Fibroblast of lung (primary cell): ENCODE measurements at regions not wholly inside any gene's neighbourhood (a gene's known extent, or its start where the extent isn't known, plus 50 kb on each side); places are given as distances from the start of the nearest gene placed in this dataset.

Experiments
- EZH2 ChIP-seq: IDR thresholded peaks from 2 replicates; pipeline ENCODE4 v1.5.1; 2012; ENCODE audit warnings: low read length, control low read depth, mild to moderate bottlenecking; ENCODE audit errors: missing control alignments
- TF ChIP-seq, protein P1 (sequence below), 2 donors: IDR thresholded peaks in 1 of 2; conservative IDR thresholded peaks in 1 of 2; 1 replicate in 1 of 2; 2 replicates in 1 of 2; pipeline ENCODE4 v1.5.1; 2011 to 2012; ENCODE audit warnings: low read length in 2 of 2, control low read depth in 1 of 2, inconsistent platforms in 1 of 2, low read depth in 1 of 2, mild to moderate bottlenecking in 1 of 2

- TF ChIP-seq, protein P1, sequence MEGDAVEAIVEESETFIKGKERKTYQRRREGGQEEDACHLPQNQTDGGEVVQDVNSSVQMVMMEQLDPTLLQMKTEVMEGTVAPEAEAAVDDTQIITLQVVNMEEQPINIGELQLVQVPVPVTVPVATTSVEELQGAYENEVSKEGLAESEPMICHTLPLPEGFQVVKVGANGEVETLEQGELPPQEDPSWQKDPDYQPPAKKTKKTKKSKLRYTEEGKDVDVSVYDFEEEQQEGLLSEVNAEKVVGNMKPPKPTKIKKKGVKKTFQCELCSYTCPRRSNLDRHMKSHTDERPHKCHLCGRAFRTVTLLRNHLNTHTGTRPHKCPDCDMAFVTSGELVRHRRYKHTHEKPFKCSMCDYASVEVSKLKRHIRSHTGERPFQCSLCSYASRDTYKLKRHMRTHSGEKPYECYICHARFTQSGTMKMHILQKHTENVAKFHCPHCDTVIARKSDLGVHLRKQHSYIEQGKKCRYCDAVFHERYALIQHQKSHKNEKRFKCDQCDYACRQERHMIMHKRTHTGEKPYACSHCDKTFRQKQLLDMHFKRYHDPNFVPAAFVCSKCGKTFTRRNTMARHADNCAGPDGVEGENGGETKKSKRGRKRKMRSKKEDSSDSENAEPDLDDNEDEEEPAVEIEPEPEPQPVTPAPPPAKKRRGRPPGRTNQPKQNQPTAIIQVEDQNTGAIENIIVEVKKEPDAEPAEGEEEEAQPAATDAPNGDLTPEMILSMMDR (conservative IDR thresholded peaks at IDR 0.05 in 1 of 2, IDR thresholded peaks at IDR 0.05 in 1 of 2; ENCODE audit: low read depth in 1 of 2, low read length in 2 of 2), result no peak
- no peak for TF ChIP-seq EZH2
These were observed 295.4 kb upstream of the USP25 start for GRCh38 chr21:15434163-15434905.
